Right lobe of liver (tissue), 4 donors: ENCODE measurements at regions not wholly inside any gene's neighbourhood (a gene's known extent, or its start where the extent isn't known, plus 50 kb on each side); places are given as distances from the start of the nearest gene placed in this dataset.

Experiments
- POLR2A ChIP-seq: fragments of 450-650 bp; IDR thresholded peaks from one replicate; pipeline ENCODE4 v1.6.1; 2017; ENCODE audit warnings: antibody characterized with exemption, mild to moderate bottlenecking
- TF ChIP-seq, protein P1 (sequence below), 4 donors: fragments of 200-600 bp in 3 of 4; fragments of 450-650 bp in 1 of 4; IDR thresholded peaks; one replicate each; pipeline versions ENCODE4 v1.5.1 to v1.8.0; 2016 to 2022; ENCODE audit warnings: antibody characterized with exemption in 4 of 4, mild to moderate bottlenecking in 2 of 4
- donor health status: DM: no; HTN: no; CAD: no.
- donor health status: DM: no; HTN: no; CAD: no.
- donor health status: DM: no; HTN: yes; CAD: no.

GRCh38 chr11:19336331-19336730 lies 95.6 kb upstream of the E2F8 start:
- TF ChIP-seq, protein P1, sequence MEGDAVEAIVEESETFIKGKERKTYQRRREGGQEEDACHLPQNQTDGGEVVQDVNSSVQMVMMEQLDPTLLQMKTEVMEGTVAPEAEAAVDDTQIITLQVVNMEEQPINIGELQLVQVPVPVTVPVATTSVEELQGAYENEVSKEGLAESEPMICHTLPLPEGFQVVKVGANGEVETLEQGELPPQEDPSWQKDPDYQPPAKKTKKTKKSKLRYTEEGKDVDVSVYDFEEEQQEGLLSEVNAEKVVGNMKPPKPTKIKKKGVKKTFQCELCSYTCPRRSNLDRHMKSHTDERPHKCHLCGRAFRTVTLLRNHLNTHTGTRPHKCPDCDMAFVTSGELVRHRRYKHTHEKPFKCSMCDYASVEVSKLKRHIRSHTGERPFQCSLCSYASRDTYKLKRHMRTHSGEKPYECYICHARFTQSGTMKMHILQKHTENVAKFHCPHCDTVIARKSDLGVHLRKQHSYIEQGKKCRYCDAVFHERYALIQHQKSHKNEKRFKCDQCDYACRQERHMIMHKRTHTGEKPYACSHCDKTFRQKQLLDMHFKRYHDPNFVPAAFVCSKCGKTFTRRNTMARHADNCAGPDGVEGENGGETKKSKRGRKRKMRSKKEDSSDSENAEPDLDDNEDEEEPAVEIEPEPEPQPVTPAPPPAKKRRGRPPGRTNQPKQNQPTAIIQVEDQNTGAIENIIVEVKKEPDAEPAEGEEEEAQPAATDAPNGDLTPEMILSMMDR (IDR thresholded peaks at IDR 0.05), result no peak
- no peak for TF ChIP-seq POLR2A
